ENCODE measurements at regions not wholly inside any gene's neighbourhood (a gene's known extent, or its start where the extent isn't known, plus 50 kb on each side); places are given as distances from the start of the nearest gene placed in this dataset.

DNA sequence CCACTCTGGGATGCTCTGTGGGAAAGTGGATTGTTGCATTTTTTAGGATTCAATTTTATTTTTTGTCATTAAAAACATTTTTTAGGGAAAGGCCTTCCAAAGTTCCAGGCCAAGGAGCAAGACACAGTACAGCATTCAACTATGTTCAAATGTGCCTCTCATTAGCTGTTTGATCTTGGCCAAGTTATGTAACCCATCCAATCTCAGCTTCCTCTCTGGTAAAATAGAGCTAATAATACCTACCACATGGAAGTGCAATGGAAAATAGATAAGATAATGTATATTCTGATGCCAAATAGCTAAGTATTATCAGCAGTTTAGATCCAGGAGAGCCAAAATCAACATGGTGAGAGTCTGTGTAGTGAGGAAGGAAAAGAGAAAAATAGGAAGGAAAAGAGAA, 220.3 kb upstream of the SESN3 start:
- TF ChIP-seq, protein P1, sequence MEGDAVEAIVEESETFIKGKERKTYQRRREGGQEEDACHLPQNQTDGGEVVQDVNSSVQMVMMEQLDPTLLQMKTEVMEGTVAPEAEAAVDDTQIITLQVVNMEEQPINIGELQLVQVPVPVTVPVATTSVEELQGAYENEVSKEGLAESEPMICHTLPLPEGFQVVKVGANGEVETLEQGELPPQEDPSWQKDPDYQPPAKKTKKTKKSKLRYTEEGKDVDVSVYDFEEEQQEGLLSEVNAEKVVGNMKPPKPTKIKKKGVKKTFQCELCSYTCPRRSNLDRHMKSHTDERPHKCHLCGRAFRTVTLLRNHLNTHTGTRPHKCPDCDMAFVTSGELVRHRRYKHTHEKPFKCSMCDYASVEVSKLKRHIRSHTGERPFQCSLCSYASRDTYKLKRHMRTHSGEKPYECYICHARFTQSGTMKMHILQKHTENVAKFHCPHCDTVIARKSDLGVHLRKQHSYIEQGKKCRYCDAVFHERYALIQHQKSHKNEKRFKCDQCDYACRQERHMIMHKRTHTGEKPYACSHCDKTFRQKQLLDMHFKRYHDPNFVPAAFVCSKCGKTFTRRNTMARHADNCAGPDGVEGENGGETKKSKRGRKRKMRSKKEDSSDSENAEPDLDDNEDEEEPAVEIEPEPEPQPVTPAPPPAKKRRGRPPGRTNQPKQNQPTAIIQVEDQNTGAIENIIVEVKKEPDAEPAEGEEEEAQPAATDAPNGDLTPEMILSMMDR (conservative IDR thresholded peaks at IDR 0.05) = no peak
- H3K27ac ChIP-seq = no peak overlapping the region

- no peak overlapping the region for H3K27ac ChIP-seq
- TF ChIP-seq, protein P1 (conservative IDR thresholded peaks at IDR 0.05) = no peak
Observed at GRCh38 chr11:95450547-95451123, 219.6 kb upstream of the SESN3 start.

DNA sequence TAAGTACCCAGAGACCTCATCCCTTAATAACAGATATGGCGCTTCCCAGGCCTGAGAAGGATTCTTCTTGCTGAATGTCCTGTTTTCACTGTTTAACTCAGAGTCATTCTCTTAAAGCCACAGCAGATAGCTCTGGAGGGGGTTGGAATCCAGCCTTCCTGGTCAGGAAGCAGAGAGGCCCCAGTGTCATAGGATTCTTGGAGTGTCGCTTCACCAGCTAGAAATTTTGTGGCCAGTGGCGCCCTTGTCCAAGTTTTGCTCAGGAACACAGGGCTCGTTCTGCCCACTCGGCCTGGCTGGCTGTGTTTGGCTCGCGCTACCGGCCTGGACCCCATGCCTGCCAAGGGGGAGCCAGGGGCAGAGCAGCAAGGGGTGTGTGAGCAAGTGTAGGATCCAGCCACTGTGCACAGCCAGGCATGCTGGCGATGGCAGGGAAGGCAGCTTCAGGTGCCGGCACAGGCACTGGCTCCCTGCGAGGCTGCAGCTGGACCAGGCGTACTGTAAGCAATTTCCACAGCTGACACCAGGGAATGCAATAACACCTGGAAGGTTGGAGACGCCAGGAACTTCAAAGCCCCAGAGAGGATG, 214.8 kb upstream of the SESN3 start:
- TF ChIP-seq, protein P1 (conservative IDR thresholded peaks at IDR 0.05) = no peak
- H3K27ac ChIP-seq = no peak overlapping the region

DNA sequence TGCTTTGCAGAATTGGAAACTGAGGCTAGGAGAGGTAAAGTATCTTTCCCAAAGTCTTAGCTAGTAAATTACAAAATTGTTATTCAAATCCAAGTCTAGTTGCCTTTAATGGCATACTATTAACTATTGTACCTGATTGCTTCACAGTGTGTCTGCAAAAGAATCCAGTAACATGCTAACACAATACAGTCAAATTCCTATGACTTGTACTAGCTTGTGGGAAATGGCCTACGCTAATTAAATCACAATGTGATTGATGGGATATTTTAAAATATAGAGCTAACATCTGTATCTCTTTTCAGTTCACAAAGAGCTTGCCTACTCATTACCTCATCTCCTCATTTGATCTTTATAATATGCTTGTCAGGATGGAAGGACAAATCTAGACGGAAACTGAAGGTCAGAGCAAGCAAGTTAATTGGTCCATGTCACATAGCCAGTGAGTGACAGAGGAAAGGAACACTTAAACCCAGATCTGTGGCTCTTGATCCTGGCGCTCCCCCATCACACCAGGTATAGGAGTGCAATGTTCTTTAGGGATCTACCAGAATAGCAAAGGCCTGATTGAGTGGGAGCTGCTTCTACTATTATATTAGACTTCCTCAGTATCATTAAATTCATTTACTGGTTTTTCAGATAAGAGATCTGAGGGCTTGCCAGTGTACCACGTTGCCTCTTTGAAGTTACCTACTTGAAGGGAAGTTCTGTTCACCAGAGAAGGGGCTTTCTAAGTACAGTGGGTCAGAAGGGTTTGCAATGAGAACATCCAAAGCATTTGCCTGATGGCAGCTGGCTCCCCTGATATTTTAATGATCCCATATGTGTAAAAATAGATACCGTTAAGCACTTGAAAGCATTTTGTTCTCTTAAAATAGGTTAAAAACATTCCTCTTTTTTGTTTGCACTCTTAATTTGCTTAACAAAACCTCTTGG, 213.6 kb upstream of the SESN3 start:
- TF ChIP-seq, protein P1 (conservative IDR thresholded peaks at IDR 0.05) = no peak
- no peak overlapping the region; the same call in 1 of the 2 replicates for H3K27ac ChIP-seq

GRCh38 chr11:95443386-95443785, 212.4 kb upstream of the SESN3 start:
- no peak overlapping the region for H3K27ac ChIP-seq
- TF ChIP-seq, protein P1 (conservative IDR thresholded peaks at IDR 0.05) = no peak

DNA sequence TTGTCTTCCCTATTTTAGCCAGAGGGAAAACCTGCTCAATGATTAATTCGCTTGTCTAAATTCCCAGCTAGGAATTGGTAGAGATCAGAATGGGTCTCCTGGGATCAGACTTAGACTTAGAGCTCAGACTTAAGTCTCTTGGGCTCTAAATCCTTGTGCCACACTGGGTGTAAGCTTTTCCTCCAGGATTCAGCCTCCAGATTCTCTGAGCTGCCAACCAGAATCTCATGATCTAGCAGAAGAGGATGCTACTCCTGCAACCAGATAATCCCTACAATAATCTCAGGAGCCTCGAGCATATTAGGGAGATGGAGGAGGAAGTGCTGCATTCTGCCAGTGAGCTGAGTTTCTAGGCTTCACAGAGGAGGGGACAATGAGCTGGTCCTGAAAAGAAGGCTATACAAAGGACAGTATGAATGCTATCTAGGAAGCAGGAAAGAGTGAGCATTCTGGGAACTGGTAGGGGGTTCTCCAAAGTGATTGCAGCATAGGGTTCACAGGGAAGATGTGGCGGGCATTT, 211.6 kb upstream of the SESN3 start:
- no peak overlapping the region for H3K27ac ChIP-seq
- TF ChIP-seq, protein P1 (conservative IDR thresholded peaks at IDR 0.05) = no peak

All from VCaP (cell line).